Activated naive CD8-positive, alpha-beta T cell treated with anti-CD3 and anti-CD28 coated beads, Interleukin-2, amount 10 ng/mL, durations not matched to agents 7 days and 5 days (primary cell): ENCODE measurements at regions not wholly inside any gene's neighbourhood (a gene's known extent, or its start where the extent isn't known, plus 50 kb on each side); places are given as distances from the start of the nearest gene placed in this dataset.

Experiments used
- ATAC-seq: fragments of 150-1000 bp; cut with Tn5 transposase; one replicate; pipeline ENCODE4 v1.10.0; 2021; ENCODE audit warnings: low read depth, moderate library complexity
- POLR2A ChIA-PET: fragments of 350-600 bp; sonication (Branson Sonifier 250); formaldehyde crosslinking; loops from one replicate; lab custom pipeline; 2021; ENCODE audit warnings: antibody characterized with exemption; lab: Charles Lee
- DNase-seq: peaks from one replicate; pipeline ENCODE4 v3.0.0; 2021
- H3K27ac Mint-ChIP-seq: one replicate; pipeline ENCODE4 v1.8.0; 2022; ENCODE audit warnings: mild to moderate bottlenecking, mixed read lengths
- H3K27me3 Mint-ChIP-seq: one replicate; pipeline ENCODE4 v1.8.0; 2022; ENCODE audit warnings: mild to moderate bottlenecking, moderate library complexity, mixed read lengths
- H3K36me3 Mint-ChIP-seq: one replicate; pipeline ENCODE4 v1.8.0; 2021; ENCODE audit warnings: mild to moderate bottlenecking, mixed read lengths
- H3K4me1 Mint-ChIP-seq: one replicate; pipeline ENCODE4 v1.8.0; 2021; ENCODE audit warnings: mixed read lengths
- H3K4me3 Mint-ChIP-seq: one replicate; pipeline ENCODE4 v1.8.0; 2022; ENCODE audit warnings: mild to moderate bottlenecking, moderate library complexity, mixed read lengths
- H3K9me3 Mint-ChIP-seq: one replicate; pipeline ENCODE4 v1.8.0; 2021; ENCODE audit warnings: mixed read lengths

DNA sequence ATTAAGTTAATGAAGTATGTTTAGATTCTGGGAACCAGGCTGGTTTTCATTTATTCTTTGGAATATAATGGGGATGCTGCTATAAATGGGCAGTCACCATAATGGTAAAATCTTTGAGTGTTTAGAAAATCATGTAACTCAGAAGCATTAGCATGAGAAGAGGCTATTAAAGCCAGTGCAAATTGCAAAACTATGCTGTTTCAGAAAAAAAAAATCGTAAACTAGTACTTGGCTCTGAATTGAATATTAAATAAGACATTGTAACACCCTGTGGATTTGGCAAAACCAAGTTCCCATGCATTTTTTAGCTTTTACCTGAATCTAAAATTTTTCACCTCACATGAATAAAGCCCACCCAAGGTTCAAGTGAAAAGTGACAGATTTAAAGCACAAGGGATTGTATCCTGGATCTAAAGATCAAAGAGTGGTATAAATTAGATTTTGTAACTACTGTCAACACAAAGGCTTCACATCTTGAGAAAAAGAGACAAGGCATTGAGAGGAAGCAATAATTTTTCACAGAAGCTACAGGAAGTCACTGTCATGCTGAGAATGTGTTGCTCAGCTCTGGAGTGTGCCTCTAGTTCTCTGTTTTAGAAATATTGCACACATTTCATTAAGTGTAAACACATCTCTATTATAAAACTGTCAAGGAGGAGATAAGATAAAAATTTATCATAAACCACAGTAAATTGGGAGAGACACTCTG lies 142.2 kb downstream of the ABCA8 start:
- peaks cover 1% of the 10 kb centered on the region for H3K9me3 Mint-ChIP-seq
- DNase-seq (no peak), ATAC-seq (no peak)
- H3K27ac Mint-ChIP-seq = no peak overlapping the region
- no peaks in the 10 kb centered on the region for H3K4me1 Mint-ChIP-seq
- POLR2A ChIA-PET = no interaction called here
- H3K27me3 Mint-ChIP-seq = no peaks in the 10 kb centered on the region
- H3K36me3 Mint-ChIP-seq = no peaks in the 10 kb centered on the region
- no peak overlapping the region for H3K4me3 Mint-ChIP-seq

DNA sequence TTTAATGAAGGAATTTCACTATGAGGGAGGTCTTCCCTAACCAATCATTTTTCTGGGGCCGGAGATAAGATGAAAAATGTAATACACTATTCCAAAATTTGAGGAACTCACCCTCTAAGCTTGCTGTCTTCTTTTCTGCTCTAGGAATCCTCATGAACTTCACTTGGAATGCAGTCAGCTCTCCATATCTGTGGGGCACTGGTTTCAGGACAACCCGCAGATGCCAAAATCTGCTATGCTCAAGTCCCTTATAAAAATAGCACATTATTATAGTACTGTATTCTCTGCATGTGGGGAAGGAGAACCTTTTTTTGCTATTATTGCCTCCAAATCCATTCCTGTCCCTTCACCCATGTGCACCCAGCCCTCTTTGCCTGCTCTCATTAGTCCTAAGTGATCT lies 146.0 kb downstream of the ABCA8 start:
- Mint-ChIP-seq H3K4me1 (no peaks in the 10 kb centered on the region), H3K36me3 (no peaks in the 10 kb centered on the region), H3K9me3 (peaks cover 1% of the 10 kb centered on the region), H3K4me3 (no peak overlapping the region), H3K27ac (no peak overlapping the region), H3K27me3 (no peaks in the 10 kb centered on the region)
- ATAC-seq (no peak), DNase-seq (no peak)
- POLR2A ChIA-PET = no interaction called here

DNA sequence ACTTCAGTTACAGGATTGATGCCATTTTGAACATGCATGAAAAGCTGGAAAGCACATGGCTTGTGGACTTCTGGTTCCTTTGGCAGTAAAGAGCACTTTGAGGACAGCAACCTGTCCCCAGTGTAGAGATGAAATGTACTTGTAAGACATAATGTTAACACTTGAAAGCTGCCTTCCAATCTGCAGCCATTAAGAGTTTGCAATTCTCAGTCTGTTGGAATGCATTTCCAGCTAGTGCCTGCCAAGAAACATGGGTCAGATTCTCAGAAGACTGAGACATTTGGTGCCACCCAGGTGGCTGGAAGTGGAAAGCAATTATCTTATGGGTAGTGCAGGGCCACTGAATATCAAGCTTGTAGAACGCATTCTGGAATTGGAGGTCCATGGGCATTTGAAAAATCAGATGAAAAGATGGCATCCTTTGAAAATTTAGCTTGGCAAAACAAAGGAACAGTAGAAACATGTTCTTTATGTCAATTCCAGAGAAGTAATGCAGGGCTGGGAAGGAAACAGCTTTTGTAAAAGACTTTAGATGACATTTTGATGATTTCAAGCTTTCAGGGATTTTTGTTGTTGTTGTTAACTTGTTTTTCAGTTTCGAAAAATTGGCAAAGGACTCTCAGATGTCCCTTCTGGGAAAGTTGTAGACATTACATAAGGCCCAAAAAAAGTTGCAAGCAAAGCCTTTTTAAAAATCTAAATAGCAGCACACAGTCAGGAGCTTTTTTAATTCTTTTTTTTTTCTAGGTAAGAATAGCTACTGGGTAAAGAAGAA lies 147.0 kb downstream of the ABCA8 start:
- H3K27ac Mint-ChIP-seq = no peak overlapping the region
- ATAC-seq (no peak), DNase-seq (no peak)
- no peaks in the 10 kb centered on the region for H3K36me3 Mint-ChIP-seq
- no peaks in the 10 kb centered on the region for H3K4me1 Mint-ChIP-seq
- POLR2A ChIA-PET = no interaction called here
- peaks cover 1% of the 10 kb centered on the region for H3K9me3 Mint-ChIP-seq
- no peaks in the 10 kb centered on the region for H3K27me3 Mint-ChIP-seq
- H3K4me3 Mint-ChIP-seq = no peak overlapping the region

DNA sequence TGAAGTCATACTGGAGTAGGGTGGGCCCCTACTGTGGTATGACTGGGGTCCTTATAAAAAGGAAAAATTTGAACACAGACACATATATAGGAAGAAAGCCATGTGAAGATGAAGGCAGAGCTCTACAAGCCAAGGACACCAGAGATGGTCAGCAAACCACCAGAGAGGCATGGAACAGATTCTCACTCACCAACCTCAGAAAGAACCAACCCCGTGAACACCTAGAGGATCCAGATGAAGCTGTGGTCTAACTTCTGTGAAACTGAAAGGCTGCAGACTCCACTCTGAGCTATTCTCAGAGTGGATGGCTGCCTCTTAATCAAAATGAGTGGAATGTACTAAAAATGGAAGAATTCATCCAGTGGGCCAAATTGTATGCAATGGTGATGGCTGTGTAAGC lies 149.6 kb downstream of the ABCA8 start:
- Mint-ChIP-seq H3K4me1 (no peaks in the 10 kb centered on the region), H3K27me3 (no peaks in the 10 kb centered on the region), H3K36me3 (no peaks in the 10 kb centered on the region), H3K4me3 (no peak overlapping the region), H3K9me3 (no peaks in the 10 kb centered on the region), H3K27ac (no peak overlapping the region)
- DNase-seq (no peak), ATAC-seq (no peak)
- POLR2A ChIA-PET = no interaction called here

DNA sequence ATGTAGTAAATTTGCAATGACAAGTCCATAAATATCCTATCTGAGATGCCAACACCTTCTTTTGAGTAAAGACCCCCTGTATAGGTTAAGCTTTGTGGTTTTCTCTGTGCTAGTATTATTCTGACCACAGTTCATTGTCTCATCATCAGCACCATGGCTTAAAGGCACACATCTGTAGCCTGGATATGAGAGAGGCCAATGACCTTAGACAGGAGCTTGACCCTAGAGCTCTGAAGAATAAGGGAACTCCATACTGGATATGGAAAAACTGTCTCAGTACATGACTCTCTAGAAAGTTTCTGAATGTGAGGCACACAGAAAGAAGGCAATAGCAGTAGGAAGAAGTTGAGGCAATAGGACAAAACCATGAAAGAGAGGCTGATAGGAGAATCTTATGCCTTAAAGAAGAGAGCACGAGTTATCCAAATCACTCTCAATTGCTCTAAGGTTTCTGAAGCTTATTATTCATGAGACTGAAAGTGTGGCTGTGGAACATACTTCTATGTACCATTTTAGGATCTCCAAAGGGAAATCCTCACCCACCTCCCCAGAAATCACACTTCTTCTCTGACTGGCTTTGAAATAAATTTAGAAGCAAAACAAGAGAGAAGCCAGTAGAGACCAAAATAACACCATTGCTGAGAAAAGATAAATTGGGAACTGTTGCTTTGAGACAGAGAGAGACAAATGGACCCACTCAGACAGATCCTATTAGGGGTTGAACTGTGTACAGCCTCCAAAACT lies 150.2 kb downstream of the ABCA8 start:
- Mint-ChIP-seq H3K36me3 (no peaks in the 10 kb centered on the region), H3K27me3 (no peaks in the 10 kb centered on the region), H3K4me1 (no peaks in the 10 kb centered on the region), H3K9me3 (no peaks in the 10 kb centered on the region), H3K4me3 (no peak overlapping the region), H3K27ac (no peak overlapping the region)
- ATAC-seq (no peak), DNase-seq (no peak)
- POLR2A ChIA-PET = no interaction called here

DNA sequence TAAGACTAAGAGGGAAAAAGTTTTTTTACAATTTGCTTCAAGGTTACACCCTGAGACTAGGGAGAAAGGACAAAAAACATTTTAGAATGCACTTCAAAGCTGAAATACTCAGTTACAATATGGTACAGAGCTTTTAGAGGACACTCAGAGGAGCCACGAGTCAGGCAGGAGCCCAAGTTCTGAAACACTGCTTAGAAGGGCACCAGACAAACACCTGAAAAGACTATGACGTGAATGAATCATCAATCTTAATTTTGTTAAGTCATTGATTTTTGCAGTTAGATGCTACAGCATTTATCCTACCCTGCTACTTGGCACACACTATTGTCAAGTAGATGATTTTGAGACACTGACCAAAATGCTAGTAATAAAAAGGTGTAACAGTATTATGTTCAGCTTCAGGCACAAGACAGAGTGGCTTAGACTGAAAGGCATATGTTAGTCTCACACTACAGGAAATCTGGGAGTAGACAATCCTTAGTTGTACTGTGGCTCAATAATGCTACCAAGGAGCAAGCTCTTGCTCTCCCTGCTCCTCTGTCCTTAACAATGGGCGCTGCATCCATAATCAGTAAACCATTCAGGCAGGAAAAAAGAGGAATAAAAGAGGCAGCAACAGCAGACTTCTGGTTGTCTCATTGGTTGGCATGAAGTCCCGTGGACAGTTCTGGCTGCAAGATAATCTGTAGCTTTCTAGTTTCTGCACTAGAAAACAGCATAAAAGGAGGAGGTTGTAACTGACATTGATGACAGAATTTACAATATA lies 151.8 kb downstream of the ABCA8 start:
- Mint-ChIP-seq H3K27ac (no peak overlapping the region), H3K4me3 (no peak overlapping the region), H3K36me3 (no peaks in the 10 kb centered on the region), H3K4me1 (no peaks in the 10 kb centered on the region), H3K9me3 (no peaks in the 10 kb centered on the region), H3K27me3 (no peaks in the 10 kb centered on the region)
- DNase-seq = no peak
- POLR2A ChIA-PET = no interaction called here
- ATAC-seq = no peak

DNA sequence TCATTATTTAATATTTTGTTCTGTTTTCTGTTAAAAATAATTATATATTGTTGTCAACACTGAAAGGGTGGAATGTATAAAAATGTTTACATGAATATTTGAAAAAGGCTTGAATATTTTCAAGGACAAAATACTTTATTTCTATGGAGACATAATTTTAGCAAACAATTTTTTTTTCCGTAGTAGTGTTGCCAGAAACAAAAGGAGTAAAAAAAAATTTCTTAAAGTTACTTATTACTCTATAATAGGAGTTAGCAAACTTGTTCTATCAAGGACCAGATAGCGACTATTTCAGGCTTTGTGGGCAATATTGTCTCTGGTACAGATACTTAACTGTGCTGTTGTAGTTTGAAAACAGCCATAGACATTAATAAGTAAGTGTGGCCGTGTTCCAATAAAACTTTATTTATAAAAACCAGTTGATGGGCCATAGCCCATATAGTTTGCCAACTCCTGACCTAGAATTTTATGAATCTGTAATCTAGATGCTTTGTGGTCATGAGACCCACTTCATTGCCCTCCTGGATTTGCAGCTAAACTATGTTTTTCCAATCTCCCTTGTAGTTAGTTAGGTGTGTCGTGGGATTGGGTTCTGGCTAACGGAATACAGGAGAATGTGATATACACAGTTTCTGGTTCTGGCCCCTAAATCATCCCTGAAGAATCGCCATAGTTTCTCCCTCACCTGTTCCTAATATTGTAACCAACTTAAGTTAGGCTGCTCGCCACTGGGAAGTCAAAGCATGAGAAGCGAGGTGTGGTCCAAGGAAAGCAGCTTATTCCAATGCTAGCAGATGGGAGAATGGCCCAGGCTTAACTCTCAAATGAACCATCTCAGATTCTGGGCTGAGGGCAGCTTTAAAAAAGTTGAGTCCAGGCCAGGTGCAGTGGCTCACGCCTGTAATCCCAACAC lies 153.6 kb downstream of the ABCA8 start:
- no peak overlapping the region for H3K4me3 Mint-ChIP-seq
- POLR2A ChIA-PET = no interaction called here
- no peak for DNase-seq
- H3K9me3 Mint-ChIP-seq = no peaks in the 10 kb centered on the region
- no peak overlapping the region for H3K27ac Mint-ChIP-seq
- no peaks in the 10 kb centered on the region for H3K4me1 Mint-ChIP-seq
- peaks cover 3% of the 10 kb centered on the region for H3K27me3 Mint-ChIP-seq
- H3K36me3 Mint-ChIP-seq = no peaks in the 10 kb centered on the region
- ATAC-seq = no peak

DNA sequence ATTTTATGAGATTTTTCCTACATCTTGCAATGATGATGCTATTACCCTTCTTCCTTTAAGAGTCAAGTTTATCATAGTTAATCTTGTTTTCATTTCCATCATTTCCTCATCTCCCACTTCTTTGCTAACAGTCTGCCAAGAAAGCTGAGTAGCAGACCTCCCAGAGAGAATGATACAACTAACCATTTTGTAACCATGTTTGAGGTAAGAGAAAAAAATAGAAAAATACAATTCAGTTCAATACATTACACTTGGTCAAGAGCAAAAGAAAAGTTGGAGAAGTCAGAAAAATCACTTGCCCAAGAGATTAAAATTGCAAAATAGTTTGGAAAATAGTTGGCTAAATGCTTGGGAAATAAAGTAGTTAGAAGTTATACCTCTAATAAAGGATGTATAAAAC lies 154.4 kb downstream of the ABCA8 start:
- ATAC-seq = no peak
- H3K9me3 Mint-ChIP-seq = no peaks in the 10 kb centered on the region
- H3K4me3 Mint-ChIP-seq = no peak overlapping the region
- peaks cover 3% of the 10 kb centered on the region for H3K27me3 Mint-ChIP-seq
- no peaks in the 10 kb centered on the region for H3K36me3 Mint-ChIP-seq
- DNase-seq = no peak
- POLR2A ChIA-PET = no interaction called here
- no peak overlapping the region for H3K27ac Mint-ChIP-seq
- no peaks in the 10 kb centered on the region for H3K4me1 Mint-ChIP-seq

DNA sequence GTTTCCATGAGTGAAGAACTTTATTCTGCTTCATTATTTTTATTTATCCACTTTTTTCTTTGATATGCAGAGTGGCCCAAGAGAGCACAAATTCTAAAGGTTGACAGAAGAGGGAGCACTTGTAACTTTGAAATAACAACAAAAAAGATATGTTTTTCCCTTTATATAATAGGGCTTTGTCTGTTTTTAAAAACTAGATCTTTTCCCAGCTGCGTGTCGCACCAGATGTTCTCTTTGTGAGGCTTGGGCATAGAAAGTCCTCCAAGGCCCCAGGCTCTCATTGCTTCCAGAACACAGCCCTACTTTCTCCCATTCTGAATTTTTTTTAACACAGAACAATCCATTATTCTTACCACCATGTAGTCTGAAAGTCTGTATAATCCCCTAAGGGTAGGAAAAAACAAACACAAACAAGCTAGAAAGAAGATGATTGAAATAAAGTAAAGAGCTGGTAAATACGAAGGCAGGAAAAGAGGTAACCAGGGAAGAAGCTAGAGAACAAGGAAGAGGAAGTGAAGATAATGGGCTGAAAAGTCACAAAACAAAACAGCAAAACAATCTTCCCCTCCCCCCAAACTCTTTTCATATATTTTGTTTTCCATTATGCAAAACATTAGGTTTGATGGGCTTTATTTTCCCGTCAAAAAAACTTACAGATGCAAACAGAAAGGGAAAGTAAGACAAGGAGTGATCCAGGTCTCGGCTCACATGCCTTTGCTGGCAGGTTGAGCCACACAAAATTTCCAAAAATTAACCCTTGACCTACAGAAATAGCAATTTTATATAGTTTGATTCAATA lies 160.4 kb downstream of the ABCA8 start:
- H3K27me3 Mint-ChIP-seq = peaks cover 13% of the 10 kb centered on the region
- peak overlapping the region; percentile 54 for H3K4me3 Mint-ChIP-seq
- peaks cover 2% of the 10 kb centered on the region for H3K36me3 Mint-ChIP-seq
- peaks cover 4% of the 10 kb centered on the region for H3K4me1 Mint-ChIP-seq
- no peaks in the 10 kb centered on the region for H3K9me3 Mint-ChIP-seq
- peak overlapping the region; percentile 35 for H3K27ac Mint-ChIP-seq
- ATAC-seq (no peak), DNase-seq (no peak)
- POLR2A ChIA-PET = no interaction called here

DNA sequence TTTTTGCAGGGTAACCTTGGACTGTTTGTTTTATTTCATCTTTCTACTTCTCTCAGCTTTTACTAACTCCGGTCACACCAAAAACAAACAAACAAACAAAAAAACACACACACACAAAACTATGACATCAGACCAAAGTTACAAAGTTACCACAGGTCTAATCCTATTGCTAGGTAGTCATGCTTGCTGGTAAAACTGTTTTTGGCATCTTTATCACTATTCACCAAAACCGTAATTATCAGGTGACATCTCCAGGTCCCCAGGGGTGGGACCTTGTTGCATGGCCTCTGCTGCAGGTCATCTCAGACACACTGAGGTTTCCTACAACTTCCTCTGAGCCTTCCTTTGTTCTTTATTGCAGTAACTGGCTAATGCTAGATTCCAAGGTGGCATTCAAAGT lies 162.3 kb downstream of the ABCA8 start:
- ATAC-seq (no peak), DNase-seq (no peak)
- Mint-ChIP-seq H3K4me3 (no peak overlapping the region), H3K27ac (no peak overlapping the region), H3K9me3 (no peaks in the 10 kb centered on the region), H3K27me3 (peaks cover 25% of the 10 kb centered on the region), H3K4me1 (peaks cover 4% of the 10 kb centered on the region), H3K36me3 (peaks cover 2% of the 10 kb centered on the region)
- POLR2A ChIA-PET = no interaction called here

DNA sequence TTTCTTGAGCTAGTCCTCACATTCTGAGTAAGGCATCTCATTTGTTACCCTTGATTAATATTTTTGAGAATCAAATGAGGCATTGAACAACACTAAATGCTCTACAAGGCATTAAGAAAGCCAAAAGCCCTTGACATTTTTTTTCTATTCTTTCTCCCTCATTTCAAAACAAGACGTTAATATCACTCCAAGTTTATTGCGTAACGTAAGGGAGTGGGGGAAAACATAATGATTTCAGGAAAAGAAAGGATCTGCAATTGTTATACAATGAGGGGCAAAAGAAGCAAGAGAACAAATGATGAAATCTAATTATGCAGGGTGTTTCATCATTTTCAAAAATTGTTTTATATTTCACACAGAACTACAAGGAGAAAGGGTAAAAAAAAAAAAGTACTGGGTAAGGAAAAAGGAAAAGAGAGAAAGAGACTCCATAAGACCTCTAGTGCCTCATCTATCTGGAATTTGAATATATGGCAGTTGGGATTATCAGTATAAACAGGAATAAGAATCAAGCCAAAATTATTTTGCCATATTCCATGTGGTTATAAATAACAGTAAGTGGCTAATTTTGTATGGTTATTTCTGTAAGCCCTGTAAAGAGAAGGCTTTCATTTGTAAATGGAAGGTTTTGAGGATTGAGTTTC lies 163.0 kb downstream of the ABCA8 start:
- peaks cover 22% of the 10 kb centered on the region for H3K27me3 Mint-ChIP-seq
- ATAC-seq (no peak), DNase-seq (no peak)
- H3K4me3 Mint-ChIP-seq = no peak overlapping the region
- H3K4me1 Mint-ChIP-seq = peaks cover 4% of the 10 kb centered on the region
- POLR2A ChIA-PET = no interaction called here
- peaks cover 2% of the 10 kb centered on the region for H3K36me3 Mint-ChIP-seq
- H3K9me3 Mint-ChIP-seq = no peaks in the 10 kb centered on the region
- H3K27ac Mint-ChIP-seq = no peak overlapping the region

DNA sequence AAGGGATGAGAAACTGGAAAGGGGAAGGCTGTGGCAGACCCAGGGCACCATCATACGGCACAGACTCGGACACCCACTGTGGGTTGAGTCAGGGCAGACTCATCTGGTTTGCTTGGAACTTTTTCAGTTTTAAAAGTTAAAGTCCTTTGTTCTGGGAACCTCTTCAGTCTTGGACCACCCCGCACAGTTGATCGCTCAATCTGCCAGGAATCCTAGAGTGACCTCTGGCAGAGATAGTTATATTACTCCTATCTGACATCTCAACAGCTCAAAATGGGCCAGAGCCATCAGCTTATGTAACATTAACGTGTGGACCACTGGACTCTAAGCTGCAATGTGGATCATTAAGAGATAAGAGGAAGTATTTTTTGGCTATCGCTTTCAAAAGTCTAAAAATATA lies 164.3 kb downstream of the ABCA8 start:
- POLR2A ChIA-PET = no interaction called here
- no peak for DNase-seq
- ATAC-seq = no peak
- Mint-ChIP-seq H3K36me3 (peaks cover 2% of the 10 kb centered on the region), H3K9me3 (no peaks in the 10 kb centered on the region), H3K27ac (no peak overlapping the region), H3K27me3 (peaks cover 22% of the 10 kb centered on the region), H3K4me3 (no peak overlapping the region), H3K4me1 (peaks cover 4% of the 10 kb centered on the region)
